Stimulated activated memory B cell treated with anti-CD40 and anti-IgM and Interleukin-4, amounts not matched to agents 10 μg/mL and 1 μg/mL and 100 μg/mL, for 72 hours (primary cell): ENCODE measurements at regions not wholly inside any gene's neighbourhood (a gene's known extent, or its start where the extent isn't known, plus 50 kb on each side); places are given as distances from the start of the nearest gene placed in this dataset.
"Not testable (repeated sequence)": the region's sequence is repeated elsewhere in the genome, so short reads cannot be mapped to it uniquely, and the experiment has no call there.

ENCODE experiments used
- ATAC-seq: fragments of 150-1000 bp; cut with Tn5 transposase; 2 replicates; pipeline ENCODE4 v1.10.0; 2021
- H3K27ac Mint-ChIP-seq: one replicate; pipeline ENCODE4 v1.8.0; 2022; ENCODE audit warnings: mild to moderate bottlenecking, mixed read lengths
- H3K27me3 Mint-ChIP-seq: one replicate; pipeline ENCODE4 v1.8.0; 2022; ENCODE audit warnings: mixed read lengths
- H3K36me3 Mint-ChIP-seq: one replicate; pipeline ENCODE4 v1.8.0; 2022; ENCODE audit warnings: mixed read lengths
- H3K4me1 Mint-ChIP-seq: one replicate; pipeline ENCODE4 v1.8.0; 2022; ENCODE audit warnings: mixed read lengths
- H3K4me3 Mint-ChIP-seq: one replicate; pipeline ENCODE4 v1.8.0; 2022; ENCODE audit warnings: mild to moderate bottlenecking, moderate library complexity, mixed read lengths
- H3K9me3 Mint-ChIP-seq: one replicate; pipeline ENCODE4 v1.8.0; 2022; ENCODE audit warnings: mixed read lengths

DNA sequence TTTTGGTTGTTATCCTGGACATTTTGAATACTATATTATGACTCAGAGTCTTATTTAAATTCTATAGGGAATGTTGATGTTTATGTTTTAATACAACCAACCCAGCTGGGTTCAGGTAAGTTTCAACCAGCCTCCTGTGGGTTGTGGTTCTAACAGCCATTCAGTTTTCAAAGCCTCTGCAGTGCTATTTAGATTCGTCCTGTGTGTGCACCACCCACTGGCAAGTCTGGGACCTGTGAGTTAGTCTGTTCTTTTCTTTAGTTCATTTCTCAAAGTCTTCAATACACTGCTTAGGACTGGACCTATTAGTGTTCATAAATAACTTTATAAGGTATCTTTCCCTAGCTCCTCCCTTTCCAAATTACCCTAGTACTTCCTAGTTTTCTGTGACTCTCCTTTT lies 170.6 kb downstream of the TMEM132E start:
- H3K27me3 Mint-ChIP-seq: peaks cover 54% of the 10 kb centered on the region
- no peaks in the 10 kb centered on the region for H3K4me1 Mint-ChIP-seq

DNA sequence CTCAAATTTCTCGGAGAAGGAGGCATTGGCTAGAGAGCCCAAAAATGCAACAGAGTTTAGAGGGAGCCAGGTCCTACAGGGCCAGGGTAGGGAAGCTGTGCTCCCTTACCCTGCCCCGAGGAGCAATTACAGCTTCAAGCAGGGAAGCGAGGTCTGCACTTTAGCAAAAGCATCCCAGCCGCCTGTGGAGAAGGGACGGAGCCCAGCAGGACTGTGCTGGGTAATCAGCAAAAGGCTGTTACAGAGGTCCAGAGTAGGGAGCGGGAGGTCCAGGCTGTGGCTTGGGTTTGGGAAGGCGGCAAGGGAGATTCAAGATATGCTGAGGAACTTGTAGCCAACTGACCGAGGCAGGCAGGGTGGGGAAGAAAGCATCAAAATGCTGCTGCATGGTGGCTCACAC lies 162.6 kb downstream of the TMEM132E start:
- ATAC-seq: no peak
- no peak overlapping the region for H3K4me3 Mint-ChIP-seq
- H3K27me3 Mint-ChIP-seq: peaks cover 10% of the 10 kb centered on the region
- no peak overlapping the region for H3K27ac Mint-ChIP-seq
- H3K36me3 Mint-ChIP-seq: no peaks in the 10 kb centered on the region
- no peaks in the 10 kb centered on the region for H3K4me1 Mint-ChIP-seq
- H3K9me3 Mint-ChIP-seq: no peaks in the 10 kb centered on the region

More for the DNA sequence above, 170.6 kb downstream of the TMEM132E start:
- no peak overlapping the region for H3K27ac Mint-ChIP-seq
- ATAC-seq: no peak
- peaks cover 8% of the 10 kb centered on the region for H3K9me3 Mint-ChIP-seq
- no peak overlapping the region for H3K4me3 Mint-ChIP-seq
- no peaks in the 10 kb centered on the region for H3K36me3 Mint-ChIP-seq

DNA sequence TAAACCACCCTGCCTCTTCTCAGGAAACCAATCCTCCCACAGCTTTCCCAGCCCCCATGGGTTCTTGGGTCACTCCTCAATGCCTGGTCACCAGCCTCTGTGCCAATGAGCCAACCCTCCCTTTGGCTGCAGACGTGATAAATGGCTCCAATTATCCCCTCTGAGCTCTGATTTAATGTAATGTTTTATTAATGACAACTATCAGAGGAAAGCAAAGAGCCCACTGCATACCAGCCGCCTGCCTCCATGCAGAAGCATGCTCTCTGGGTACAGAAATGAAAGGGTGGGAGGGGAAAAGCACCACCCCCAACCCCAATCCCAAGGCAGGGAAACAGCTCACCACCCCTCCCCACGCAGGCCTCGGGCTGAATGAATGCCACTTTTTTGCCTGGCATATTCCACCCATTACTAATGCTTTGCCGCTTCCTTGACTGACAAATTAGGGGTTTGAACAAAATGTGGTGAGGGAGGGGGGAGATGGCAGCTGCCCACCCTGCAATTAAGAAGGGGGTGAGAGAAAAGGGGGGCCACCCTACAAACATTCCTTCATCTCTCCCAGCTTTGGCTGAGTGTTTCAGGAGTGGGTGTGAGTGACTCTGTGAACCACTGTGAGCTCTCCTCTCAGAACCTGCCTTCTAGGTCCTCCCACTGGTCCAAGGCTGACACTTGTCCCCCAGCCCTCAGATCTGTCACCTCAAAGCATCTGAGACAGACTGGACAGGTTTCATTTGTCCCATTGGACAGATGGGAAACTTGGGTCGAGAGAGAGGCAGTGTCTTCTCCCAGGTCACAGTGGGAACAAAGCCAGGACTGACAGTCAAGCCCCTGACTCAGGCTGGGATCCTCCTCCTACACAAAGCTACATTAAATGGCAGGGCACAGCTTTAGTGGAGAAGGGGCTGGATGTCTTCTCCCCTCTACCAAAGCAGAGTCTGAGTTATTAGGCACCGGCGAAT lies 161.5 kb downstream of the TMEM132E start:
- no peak overlapping the region for H3K4me3 Mint-ChIP-seq
- H3K27ac Mint-ChIP-seq: no peak overlapping the region

DNA sequence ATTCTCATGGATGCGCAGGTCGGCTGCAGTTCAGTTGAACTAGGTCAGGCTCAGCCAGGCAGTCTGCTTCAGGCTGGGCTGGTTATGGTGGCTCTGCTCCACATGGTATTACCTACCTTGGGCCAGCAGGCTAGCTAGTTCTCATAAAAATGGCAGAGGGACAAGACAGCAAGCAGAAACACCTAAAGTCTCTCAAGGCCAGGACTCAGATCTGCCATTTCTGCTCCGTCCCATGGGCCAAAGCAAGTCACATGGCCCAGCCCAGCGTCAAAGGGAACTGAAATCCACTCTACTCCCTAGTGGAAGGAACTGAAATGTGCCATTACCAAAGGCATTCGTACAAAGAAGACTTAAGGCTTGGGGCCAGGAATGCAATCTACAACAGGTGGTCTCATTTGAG lies 160.0 kb downstream of the TMEM132E start:
- H3K9me3 Mint-ChIP-seq: no peaks in the 10 kb centered on the region
- no peaks in the 10 kb centered on the region for H3K36me3 Mint-ChIP-seq
- H3K4me3 Mint-ChIP-seq: no peak overlapping the region
- peaks cover 11% of the 10 kb centered on the region for H3K27me3 Mint-ChIP-seq
- H3K4me1 Mint-ChIP-seq: no peaks in the 10 kb centered on the region
- no peak for ATAC-seq
- H3K27ac Mint-ChIP-seq: no peak overlapping the region

More for the DNA sequence above, 161.5 kb downstream of the TMEM132E start:
- Mint-ChIP-seq H3K9me3 (no peaks in the 10 kb centered on the region), H3K27me3 (peaks cover 10% of the 10 kb centered on the region), H3K36me3 (no peaks in the 10 kb centered on the region), H3K4me1 (no peaks in the 10 kb centered on the region)
- ATAC-seq: no peak

DNA sequence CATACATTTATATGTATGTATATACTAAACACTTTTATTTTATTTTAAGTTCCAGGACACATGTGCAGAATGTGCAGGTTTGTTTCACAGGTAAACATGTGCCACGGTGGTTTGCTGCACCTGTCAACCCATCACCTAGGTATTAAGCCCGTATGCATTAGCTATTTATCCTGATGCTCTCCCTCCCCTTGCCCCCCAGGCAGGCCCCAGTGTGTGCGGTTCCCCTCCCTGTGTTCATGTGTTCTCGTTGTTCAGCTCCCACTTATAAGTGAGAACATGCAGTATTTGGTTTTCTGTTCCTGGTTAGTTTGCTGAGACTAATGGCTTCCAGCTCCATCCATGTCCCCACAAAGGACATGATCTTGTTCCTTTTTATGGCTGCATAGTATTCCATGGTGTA lies 158.3 kb downstream of the TMEM132E start:
- H3K9me3 Mint-ChIP-seq, H3K4me1 Mint-ChIP-seq, H3K4me3 Mint-ChIP-seq, H3K27ac Mint-ChIP-seq, H3K36me3 Mint-ChIP-seq, ATAC-seq: not testable (repeated sequence)
- peaks cover 20% of the 10 kb centered on the region for H3K27me3 Mint-ChIP-seq

DNA sequence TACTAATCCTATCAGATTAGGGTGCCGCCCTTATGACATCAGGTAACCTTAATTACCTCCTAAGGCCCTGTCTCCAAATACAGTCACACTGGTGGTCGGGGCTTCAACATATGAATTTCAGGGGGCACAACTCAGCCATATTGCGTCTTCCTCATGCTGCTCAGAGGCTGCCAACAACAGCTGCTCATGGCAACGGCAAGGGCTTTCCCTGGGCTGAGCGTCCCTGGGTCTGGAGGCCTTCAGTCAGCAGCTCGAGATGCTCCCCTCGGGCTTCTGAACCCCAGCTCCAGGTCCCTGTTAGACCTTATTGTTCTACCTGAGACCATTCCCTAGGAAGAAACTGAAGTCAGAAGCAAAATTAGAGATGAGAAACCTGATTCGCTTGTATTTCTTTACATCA lies 157.2 kb downstream of the TMEM132E start:
- H3K9me3 Mint-ChIP-seq: no peaks in the 10 kb centered on the region
- peaks cover 14% of the 10 kb centered on the region for H3K27me3 Mint-ChIP-seq
- H3K4me1 Mint-ChIP-seq: no peaks in the 10 kb centered on the region
- no peaks in the 10 kb centered on the region for H3K36me3 Mint-ChIP-seq
- no peak overlapping the region for H3K27ac Mint-ChIP-seq
- no peak for ATAC-seq
- H3K4me3 Mint-ChIP-seq: no peak overlapping the region

DNA sequence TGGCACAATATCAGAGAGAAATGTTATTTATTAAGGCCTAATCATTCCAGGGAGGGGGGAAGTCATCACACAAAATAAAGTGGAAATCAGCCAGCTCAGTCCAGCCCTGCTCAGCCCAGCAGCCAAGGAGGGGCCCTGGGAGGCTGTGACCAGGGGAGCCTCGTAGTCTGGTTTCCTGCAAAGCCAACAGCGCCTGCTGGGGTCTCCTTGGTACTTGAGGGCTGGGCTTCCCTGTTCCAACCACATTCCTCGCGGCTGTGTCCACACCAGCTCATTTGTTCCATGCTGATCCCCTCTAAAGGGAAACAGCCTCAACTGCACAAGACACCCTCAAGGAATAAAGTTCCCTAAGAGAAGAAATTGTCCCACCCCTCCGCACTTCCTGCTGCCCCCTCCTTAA lies 154.0 kb downstream of the TMEM132E start:
- Mint-ChIP-seq H3K36me3 (no peaks in the 10 kb centered on the region), H3K9me3 (peaks cover 3% of the 10 kb centered on the region), H3K4me3 (no peak overlapping the region), H3K27ac (no peak overlapping the region), H3K27me3 (peaks cover 18% of the 10 kb centered on the region), H3K4me1 (no peaks in the 10 kb centered on the region)
- no peak for ATAC-seq

DNA sequence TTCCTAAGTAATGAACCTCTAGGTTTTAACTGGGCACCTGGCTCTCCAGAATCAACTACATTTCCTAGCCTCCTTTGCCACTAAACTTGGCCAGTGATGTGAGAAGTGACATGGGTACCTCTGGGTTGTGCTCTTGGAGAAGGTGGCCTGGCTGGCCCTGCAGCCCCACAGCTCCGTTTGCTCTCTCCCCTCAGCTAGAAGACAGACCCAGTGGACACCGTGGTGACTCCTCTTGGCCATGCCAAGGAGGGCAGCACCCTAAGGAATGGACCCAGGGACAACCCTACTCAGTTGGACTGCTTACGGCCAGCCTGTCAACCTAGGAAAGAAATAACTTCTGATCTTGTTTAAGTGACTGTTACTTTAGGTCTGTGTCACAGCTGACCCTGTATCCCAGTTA lies 151.4 kb downstream of the TMEM132E start:
- no peak overlapping the region for H3K27ac Mint-ChIP-seq
- H3K36me3 Mint-ChIP-seq: no peaks in the 10 kb centered on the region
- ATAC-seq: no peak
- no peaks in the 10 kb centered on the region for H3K4me1 Mint-ChIP-seq
- H3K27me3 Mint-ChIP-seq: peaks cover 18% of the 10 kb centered on the region
- no peak overlapping the region for H3K4me3 Mint-ChIP-seq
- H3K9me3 Mint-ChIP-seq: peaks cover 3% of the 10 kb centered on the region

DNA sequence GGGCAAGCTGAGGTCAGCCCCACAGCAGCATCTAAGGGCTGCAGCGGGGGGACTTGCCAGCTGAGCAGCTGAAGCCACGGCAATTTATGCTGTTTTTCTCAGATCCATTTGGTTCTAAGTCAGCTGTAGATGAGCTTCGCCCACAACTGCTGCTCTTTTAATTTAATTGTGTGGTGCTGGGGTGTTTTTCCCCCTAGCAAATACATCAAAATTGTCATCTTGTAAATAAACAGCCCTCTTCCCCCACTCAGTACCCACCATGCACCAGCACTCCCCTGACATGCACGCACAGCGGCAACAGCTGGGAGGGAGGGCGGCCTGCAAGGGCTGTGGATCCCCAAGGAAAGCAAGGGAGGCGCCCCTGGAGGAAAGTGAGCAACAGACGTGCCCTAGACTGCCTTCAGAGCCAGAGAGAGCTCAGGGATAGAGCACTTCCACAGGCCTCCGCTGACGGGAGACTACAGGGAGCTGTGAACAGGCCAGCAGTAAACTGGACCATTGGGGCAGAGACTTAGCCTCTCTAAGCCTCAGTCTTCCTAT lies 149.5 kb downstream of the TMEM132E start:
- H3K4me3 Mint-ChIP-seq: no peak overlapping the region
- no peak for ATAC-seq
- H3K27ac Mint-ChIP-seq: no peak overlapping the region
- no peaks in the 10 kb centered on the region for H3K36me3 Mint-ChIP-seq
- no peaks in the 10 kb centered on the region for H3K4me1 Mint-ChIP-seq
- H3K27me3 Mint-ChIP-seq: peaks cover 11% of the 10 kb centered on the region
- H3K9me3 Mint-ChIP-seq: peaks cover 3% of the 10 kb centered on the region

DNA sequence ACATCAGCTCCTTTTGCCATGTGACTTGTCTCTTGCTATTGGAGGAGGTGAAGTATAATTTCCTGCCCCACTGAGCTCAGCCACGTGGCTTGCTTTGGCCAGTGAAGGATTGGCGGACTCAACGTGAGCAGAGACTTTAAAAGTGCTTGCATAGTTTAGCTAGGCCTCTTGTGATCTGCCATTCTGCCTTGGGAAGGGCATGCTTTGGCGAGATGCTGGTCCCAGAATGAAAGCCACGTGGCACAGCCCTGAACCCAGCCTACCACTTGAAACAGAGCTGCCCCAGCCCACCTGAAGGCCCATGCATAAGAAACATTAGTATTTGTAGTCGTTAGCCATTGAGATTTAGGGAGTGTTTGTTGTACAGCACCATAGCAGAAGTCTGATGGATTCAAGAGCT lies 148.2 kb downstream of the TMEM132E start:
- Mint-ChIP-seq H3K9me3 (peaks cover 3% of the 10 kb centered on the region), H3K36me3 (no peaks in the 10 kb centered on the region), H3K27ac (no peak overlapping the region), H3K4me3 (no peak overlapping the region), H3K27me3 (peaks cover 21% of the 10 kb centered on the region), H3K4me1 (no peaks in the 10 kb centered on the region)
- ATAC-seq: no peak

DNA sequence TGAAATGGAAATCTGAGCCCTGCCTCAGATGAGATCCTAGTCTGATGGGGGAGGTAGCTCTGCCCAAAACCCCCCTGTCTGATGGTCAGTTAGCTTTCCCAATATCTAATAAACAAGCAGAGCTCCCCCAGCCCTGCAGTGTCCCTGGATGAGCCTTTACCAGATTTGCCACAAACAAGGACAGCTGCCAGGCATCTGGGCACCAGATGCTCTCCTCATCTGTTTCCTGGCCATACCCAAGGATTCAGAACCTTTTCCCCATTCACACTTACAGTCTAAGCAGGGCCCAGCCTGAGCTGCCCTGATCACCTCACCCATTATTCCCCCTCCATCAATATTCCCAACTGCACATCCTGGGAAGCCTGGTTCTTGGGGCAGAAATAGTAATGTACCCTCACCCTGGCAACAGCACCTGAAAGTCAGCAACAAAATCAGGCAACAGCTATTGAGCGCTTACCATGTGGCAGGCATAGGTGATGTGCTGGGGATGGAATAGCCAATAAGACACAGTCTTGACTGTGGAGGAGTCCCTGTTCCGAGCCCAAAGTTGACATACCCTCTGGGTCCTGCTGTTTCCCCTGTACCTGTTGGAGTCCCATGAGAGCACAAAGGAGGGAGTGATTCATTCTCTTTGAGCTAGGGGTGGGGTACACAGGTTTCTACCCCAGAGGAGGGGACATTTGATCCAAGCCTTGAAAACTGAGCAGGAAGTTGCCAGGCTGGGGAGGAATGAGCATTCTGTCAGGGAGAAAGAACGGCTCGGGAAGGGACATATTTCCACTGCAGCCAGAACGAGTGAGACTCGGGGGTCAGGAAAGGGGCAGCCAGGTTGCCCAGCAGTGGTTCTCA lies 147.4 kb downstream of the TMEM132E start:
- peaks cover 25% of the 10 kb centered on the region for H3K27me3 Mint-ChIP-seq
- no peaks in the 10 kb centered on the region for H3K36me3 Mint-ChIP-seq
- H3K4me1 Mint-ChIP-seq: no peaks in the 10 kb centered on the region
- no peak overlapping the region for H3K4me3 Mint-ChIP-seq
- H3K27ac Mint-ChIP-seq: no peak overlapping the region
- no peak for ATAC-seq
- H3K9me3 Mint-ChIP-seq: peaks cover 3% of the 10 kb centered on the region

DNA sequence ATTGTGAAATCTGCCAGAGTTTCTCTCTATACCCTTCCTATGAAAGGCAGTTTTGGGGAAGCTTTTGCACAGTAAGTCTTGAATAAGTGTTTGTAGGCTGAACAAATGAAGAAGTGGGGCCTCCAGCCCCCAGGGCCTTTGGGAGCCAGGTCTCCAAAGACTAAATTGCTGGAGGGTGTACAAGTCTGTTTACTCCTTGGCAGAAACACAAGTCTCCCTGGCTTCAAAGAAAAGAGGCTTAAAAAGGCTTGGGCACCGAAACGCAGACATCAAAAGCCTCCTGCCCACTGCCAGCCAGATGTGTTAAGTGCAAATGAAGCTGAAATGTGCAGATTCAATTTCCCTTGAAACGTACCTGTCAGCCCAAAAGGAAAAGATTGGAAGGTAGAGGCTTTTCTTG lies 146.3 kb downstream of the TMEM132E start:
- ATAC-seq: no peak
- Mint-ChIP-seq H3K36me3 (no peaks in the 10 kb centered on the region), H3K27ac (no peak overlapping the region), H3K4me1 (no peaks in the 10 kb centered on the region), H3K9me3 (no peaks in the 10 kb centered on the region), H3K4me3 (no peak overlapping the region), H3K27me3 (peaks cover 25% of the 10 kb centered on the region)

DNA sequence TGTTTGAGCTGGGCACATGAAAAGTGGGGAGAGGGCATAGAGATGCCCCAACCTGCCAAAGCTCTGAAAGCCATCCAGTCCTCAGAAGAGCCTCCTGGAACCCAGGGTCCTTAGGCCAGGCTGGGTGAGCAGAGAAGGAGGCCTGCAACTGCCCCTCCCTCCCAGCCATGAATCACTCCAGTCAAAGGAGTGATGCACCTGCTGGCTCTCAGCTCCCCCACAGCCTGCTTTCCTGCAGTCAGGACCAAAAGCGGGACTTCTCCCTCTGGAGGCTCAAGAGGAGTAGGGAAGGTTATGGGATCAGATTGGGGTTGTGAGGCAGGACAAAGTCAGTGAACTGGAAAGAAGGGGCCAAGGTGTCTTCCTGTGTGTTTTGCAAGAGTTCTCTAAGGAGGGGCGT lies 145.6 kb downstream of the TMEM132E start:
- no peaks in the 10 kb centered on the region for H3K9me3 Mint-ChIP-seq
- no peak overlapping the region for H3K4me3 Mint-ChIP-seq
- H3K27me3 Mint-ChIP-seq: peaks cover 25% of the 10 kb centered on the region
- no peak for ATAC-seq
- H3K36me3 Mint-ChIP-seq: no peaks in the 10 kb centered on the region
- H3K27ac Mint-ChIP-seq: no peak overlapping the region
- no peaks in the 10 kb centered on the region for H3K4me1 Mint-ChIP-seq

DNA sequence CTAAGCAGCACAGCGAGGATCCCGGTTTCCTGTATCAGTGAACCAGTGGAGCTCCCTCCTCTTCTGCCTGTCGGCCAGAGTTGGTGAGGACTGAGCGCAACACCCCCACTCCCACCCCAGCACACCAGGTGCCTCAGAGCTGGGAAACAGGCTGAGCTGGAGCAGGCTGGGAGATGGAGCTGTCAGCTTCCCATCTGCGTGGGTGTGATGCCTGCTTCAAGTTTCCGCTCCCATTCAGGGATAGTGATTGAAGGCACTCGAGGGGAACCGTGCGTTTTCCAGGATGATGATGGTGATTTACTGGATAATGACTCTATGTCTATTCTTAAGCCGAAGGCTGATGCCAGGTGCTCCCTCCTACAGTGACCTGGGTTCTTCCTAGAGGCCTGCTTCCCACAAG lies 144.5 kb downstream of the TMEM132E start:
- Mint-ChIP-seq H3K4me1 (no peaks in the 10 kb centered on the region), H3K27me3 (peaks cover 21% of the 10 kb centered on the region), H3K9me3 (no peaks in the 10 kb centered on the region), H3K27ac (no peak overlapping the region), H3K4me3 (no peak overlapping the region), H3K36me3 (no peaks in the 10 kb centered on the region)
- no peak for ATAC-seq

DNA sequence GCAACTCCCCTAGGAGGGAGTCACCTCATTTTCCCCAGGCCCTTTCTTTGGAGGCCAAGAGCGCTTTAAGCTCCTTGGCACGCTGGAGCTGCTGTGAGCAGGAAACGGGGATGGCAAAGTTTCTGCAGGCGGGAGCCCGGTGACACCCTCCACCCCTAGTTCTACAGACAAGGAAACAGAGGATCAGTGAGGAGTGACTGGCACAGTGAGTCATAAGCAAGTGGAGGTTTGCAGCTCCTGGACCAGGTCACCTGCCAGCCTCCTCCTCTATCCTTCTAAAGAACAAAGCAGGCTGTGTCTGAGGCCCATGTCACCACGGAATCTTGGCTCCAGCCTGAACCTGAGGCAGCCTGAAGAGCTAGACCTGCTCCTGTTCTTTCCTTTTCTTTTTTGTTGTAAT lies 141.9 kb downstream of the TMEM132E start:
- no peak overlapping the region for H3K27ac Mint-ChIP-seq
- H3K27me3 Mint-ChIP-seq: peaks cover 17% of the 10 kb centered on the region
- ATAC-seq: no peak
- H3K36me3 Mint-ChIP-seq: no peaks in the 10 kb centered on the region
- no peak overlapping the region for H3K4me3 Mint-ChIP-seq
- H3K4me1 Mint-ChIP-seq: no peaks in the 10 kb centered on the region
- no peaks in the 10 kb centered on the region for H3K9me3 Mint-ChIP-seq
